Endodermal cell (in vitro differentiated cells): ENCODE measurements at regions not wholly inside any gene's neighbourhood (a gene's known extent, or its start where the extent isn't known, plus 50 kb on each side); places are given as distances from the start of the nearest gene placed in this dataset.

Experiments used
- DNase-seq: peaks from one replicate; pipeline ENCODE4 v3.0.0-alpha.2; 2017
- H3K27ac ChIP-seq: 2 replicates; pipeline ENCODE4 v1.5.1; 2013; ENCODE audit warnings: mild to moderate bottlenecking, low read depth, low read length, moderate library complexity
- H3K27me3 ChIP-seq: 2 replicates; pipeline ENCODE4 v1.6.1; 2013; ENCODE audit warnings: mild to moderate bottlenecking, low read length, moderate library complexity; ENCODE audit not compliant: insufficient read depth, control insufficient read depth, poor library complexity, severe bottlenecking
- H3K36me3 ChIP-seq: 2 replicates; pipeline ENCODE4 v1.7.0; 2013; ENCODE audit warnings: mild to moderate bottlenecking, low read length, moderate library complexity; ENCODE audit not compliant: control insufficient read depth, insufficient read depth
- H3K4me1 ChIP-seq: one replicate; pipeline ENCODE4 v1.7.0; 2013; ENCODE audit warnings: low read length; ENCODE audit not compliant: control insufficient read depth, insufficient read depth
- H3K4me3 ChIP-seq: 2 replicates; pipeline ENCODE4 v1.5.1; 2013; ENCODE audit warnings: mild to moderate bottlenecking, low read length, moderate library complexity
- H3K9ac ChIP-seq: 2 replicates; pipeline ENCODE4 v1.6.1; 2013; ENCODE audit warnings: mild to moderate bottlenecking, low read length, moderate library complexity; ENCODE audit not compliant: poor library complexity, severe bottlenecking; ENCODE audit errors: extremely low read depth
- H3K9me3 ChIP-seq: 2 replicates; pipeline ENCODE4 v1.6.1; 2013; ENCODE audit warnings: mild to moderate bottlenecking, low read length, moderate library complexity; ENCODE audit not compliant: control insufficient read depth
- H3K27ac Mint-ChIP-seq: 2 replicates; pipeline ENCODE4 v1.8.0; 2020; ENCODE audit warnings: mixed read lengths
- H3K27me3 Mint-ChIP-seq: 2 replicates; pipeline ENCODE4 v1.8.0; 2021; ENCODE audit warnings: mild to moderate bottlenecking, mixed read lengths; ENCODE audit not compliant: insufficient read depth
- H3K36me3 Mint-ChIP-seq: 2 replicates; pipeline ENCODE4 v1.8.0; 2020; ENCODE audit warnings: low read depth, mixed read lengths
- H3K4me1 Mint-ChIP-seq: 2 replicates; pipeline ENCODE4 v1.8.0; 2020; ENCODE audit warnings: mixed read lengths
- H3K4me3 Mint-ChIP-seq: 2 replicates; pipeline ENCODE4 v1.8.0; 2020; ENCODE audit warnings: mild to moderate bottlenecking, moderate library complexity, mixed read lengths
- H3K9me3 Mint-ChIP-seq: 2 replicates; pipeline ENCODE4 v1.8.0; 2020; ENCODE audit warnings: mild to moderate bottlenecking, mixed read lengths
- WGBS, 2 experiments: methylation state at CpG; one replicate each; pipeline versions ENCODE4 v1.1.5 to v1.1.7; 2013; ENCODE audit warnings: missing lambda C conversion rate in 2 of 2, mixed read lengths in 1 of 2; ENCODE audit not compliant: insufficient coverage in 1 of 2, insufficient read length in 1 of 2; 5-methylcytosine and 5-hydroxymethylcytosine counted together
- TF ChIP-seq, protein P1 (sequence below): fragments of 200-600 bp; sonication (generic); conservative IDR thresholded peaks from 2 replicates; pipeline ENCODE4 v1.5.0; 2021; ENCODE audit warnings: antibody characterized with exemption, mild to moderate bottlenecking

DNA sequence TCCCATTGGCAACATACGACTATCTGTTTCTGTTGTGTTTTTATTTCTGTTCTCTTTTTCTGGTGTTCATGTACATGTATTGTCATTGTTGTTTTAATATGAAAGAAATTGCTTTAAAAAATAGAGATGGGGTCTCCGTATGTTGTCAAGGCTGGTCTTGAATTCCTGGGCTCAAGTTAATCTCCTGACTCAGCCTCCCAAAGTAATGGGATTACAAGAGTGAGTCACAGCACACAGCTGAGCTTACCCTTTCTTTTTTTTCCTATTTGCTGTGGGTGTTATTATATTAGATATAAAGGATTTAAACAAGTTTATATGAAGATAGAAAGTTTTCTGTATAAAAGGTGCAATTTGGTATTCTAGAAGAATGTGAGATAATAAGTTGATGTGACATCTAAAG, 554.6 kb downstream of the DSC3 start:
- Mint-ChIP-seq H3K27ac (no peak overlapping the region), H3K36me3 (no peaks in the 10 kb centered on the region), H3K27me3 (no peaks in the 10 kb centered on the region), H3K9me3 (no peaks in the 10 kb centered on the region), H3K4me3 (no peak overlapping the region), H3K4me1 (peaks cover 8% of the 10 kb centered on the region)
- Histone ChIP-seq H3K4me1 (peaks cover 6% of the 10 kb centered on the region), H3K36me3 (no peaks in the 10 kb centered on the region), H3K9me3 (no peaks in the 10 kb centered on the region), H3K9ac (no peak overlapping the region), H3K27me3 (no peaks in the 10 kb centered on the region), H3K4me3 (no peak overlapping the region), H3K27ac (no peak overlapping the region)
- TF ChIP-seq, protein P1, sequence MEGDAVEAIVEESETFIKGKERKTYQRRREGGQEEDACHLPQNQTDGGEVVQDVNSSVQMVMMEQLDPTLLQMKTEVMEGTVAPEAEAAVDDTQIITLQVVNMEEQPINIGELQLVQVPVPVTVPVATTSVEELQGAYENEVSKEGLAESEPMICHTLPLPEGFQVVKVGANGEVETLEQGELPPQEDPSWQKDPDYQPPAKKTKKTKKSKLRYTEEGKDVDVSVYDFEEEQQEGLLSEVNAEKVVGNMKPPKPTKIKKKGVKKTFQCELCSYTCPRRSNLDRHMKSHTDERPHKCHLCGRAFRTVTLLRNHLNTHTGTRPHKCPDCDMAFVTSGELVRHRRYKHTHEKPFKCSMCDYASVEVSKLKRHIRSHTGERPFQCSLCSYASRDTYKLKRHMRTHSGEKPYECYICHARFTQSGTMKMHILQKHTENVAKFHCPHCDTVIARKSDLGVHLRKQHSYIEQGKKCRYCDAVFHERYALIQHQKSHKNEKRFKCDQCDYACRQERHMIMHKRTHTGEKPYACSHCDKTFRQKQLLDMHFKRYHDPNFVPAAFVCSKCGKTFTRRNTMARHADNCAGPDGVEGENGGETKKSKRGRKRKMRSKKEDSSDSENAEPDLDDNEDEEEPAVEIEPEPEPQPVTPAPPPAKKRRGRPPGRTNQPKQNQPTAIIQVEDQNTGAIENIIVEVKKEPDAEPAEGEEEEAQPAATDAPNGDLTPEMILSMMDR = no peak
- WGBS, 2 experiments = 78% methylated on average over 2 of the region's 2 CpGs; no CpG with 5 or more reads in 1 of the 2 experiments
- no peak for DNase-seq

DNA sequence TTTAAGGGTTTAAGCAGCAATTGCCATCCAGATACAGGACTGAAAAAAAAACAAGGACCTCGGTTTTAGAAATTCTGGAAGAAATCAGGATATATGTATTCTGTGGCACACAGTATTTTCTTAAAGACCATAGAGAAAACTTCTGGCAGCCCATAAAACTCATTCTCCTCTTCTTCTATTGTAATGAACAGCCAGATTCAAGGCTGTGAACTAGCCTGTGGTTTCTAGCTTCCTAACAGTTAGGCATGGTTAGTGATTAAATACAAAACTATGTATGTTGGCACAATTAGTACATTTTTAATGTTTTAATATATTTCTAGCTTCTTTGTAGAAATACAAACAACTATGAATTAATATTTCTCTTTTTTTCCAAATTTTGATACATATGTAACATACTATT, 555.7 kb downstream of the DSC3 start:
- Mint-ChIP-seq H3K27ac (no peak overlapping the region), H3K4me3 (no peak overlapping the region), H3K9me3 (peaks cover under 1% of the 10 kb centered on the region), H3K36me3 (no peaks in the 10 kb centered on the region), H3K27me3 (no peaks in the 10 kb centered on the region), H3K4me1 (peaks cover 8% of the 10 kb centered on the region)
- no peaks in the 10 kb centered on the region for H3K27me3 ChIP-seq
- H3K4me3 ChIP-seq = no peak overlapping the region
- H3K36me3 ChIP-seq = no peaks in the 10 kb centered on the region
- H3K9me3 ChIP-seq = no peaks in the 10 kb centered on the region
- TF ChIP-seq, protein P1 = no peak
- H3K4me1 ChIP-seq = peaks cover 6% of the 10 kb centered on the region
- DNase-seq = no peak
- no peak overlapping the region for H3K27ac ChIP-seq
- no peak overlapping the region for H3K9ac ChIP-seq
- WGBS, 2 experiments = 90% methylated on average over 1 of the region's 1 CpG; no CpG with 5 or more reads in 1 of the 2 experiments

DNA sequence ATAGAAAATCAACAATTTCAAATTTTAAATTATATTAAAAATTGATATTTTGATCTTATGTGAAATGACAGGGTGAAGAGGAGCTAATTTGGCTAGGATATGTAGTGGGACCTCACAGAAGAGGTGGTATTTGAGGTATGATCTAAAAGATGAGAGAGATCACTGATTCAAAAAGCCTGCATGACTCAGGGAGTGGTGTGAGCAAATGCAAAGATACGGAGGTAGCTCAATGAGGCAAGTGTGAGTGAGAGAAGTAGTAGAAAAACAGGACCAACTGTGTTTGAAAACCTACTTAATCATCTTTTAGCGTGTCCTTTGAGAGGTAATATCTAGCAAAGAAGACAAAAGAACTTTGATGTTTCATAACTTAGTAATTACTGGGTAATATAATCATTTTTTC, 557.5 kb downstream of the DSC3 start:
- Histone ChIP-seq H3K9me3 (no peaks in the 10 kb centered on the region), H3K9ac (no peak overlapping the region), H3K4me1 (peaks cover 6% of the 10 kb centered on the region), H3K36me3 (no peaks in the 10 kb centered on the region), H3K27ac (no peak overlapping the region), H3K4me3 (no peak overlapping the region), H3K27me3 (no peaks in the 10 kb centered on the region)
- no peak overlapping the region for H3K27ac Mint-ChIP-seq
- 83 to 94% methylated on average over 1 to 2 of the region's 2 CpGs for WGBS, 2 experiments
- H3K4me3 Mint-ChIP-seq = no peak overlapping the region
- H3K4me1 Mint-ChIP-seq = peaks cover 8% of the 10 kb centered on the region
- no peaks in the 10 kb centered on the region for H3K36me3 Mint-ChIP-seq
- no peak for DNase-seq
- TF ChIP-seq, protein P1 = no peak
- H3K27me3 Mint-ChIP-seq = no peaks in the 10 kb centered on the region
- peaks cover 8% of the 10 kb centered on the region for H3K9me3 Mint-ChIP-seq
